22Rv1 (cell line): ENCODE measurements at regions not wholly inside any gene's neighbourhood (a gene's known extent, or its start where the extent isn't known, plus 50 kb on each side); places are given as distances from the start of the nearest gene placed in this dataset.

Experiments used
- H3K27ac ChIP-seq: fragments of 450-650 bp; 2 replicates; pipeline ENCODE4 v1.5.1; 2017
- CTCF ChIP-seq: fragments of 450-650 bp; IDR thresholded peaks from 2 replicates; pipeline ENCODE4 v1.5.1; 2017; ENCODE audit warnings: mild to moderate bottlenecking
- ZFX ChIP-seq: fragments of 450-650 bp; IDR thresholded peaks from 2 replicates; pipeline ENCODE4 v1.6.1; 2017; ENCODE audit warnings: antibody characterized with exemption, borderline replicate concordance

- TF ChIP-seq ZFX (no peak), CTCF (no peak)
- H3K27ac ChIP-seq, result no peak overlapping the region
Observed at GRCh38 chrX:39710776-39711175, 387.0 kb downstream of the BCOR start.

- H3K27ac ChIP-seq, result no peak overlapping the region
- no peak for TF ChIP-seq ZFX
- no peak for TF ChIP-seq CTCF
Observed at GRCh38 chrX:39714471-39714870, 383.3 kb downstream of the BCOR start.

GRCh38 chrX:39716401-39716800 lies 381.4 kb downstream of the BCOR start:
- H3K27ac ChIP-seq, result no peak overlapping the region
- no peak for TF ChIP-seq ZFX
- no peak for TF ChIP-seq CTCF

- no peak overlapping the region for H3K27ac ChIP-seq
- TF ChIP-seq ZFX, result no peak
Observed at GRCh38 chrX:39716802-39717540, 380.8 kb downstream of the BCOR start.

GRCh38 chrX:39718981-39719380 lies 378.8 kb downstream of the BCOR start:
- TF ChIP-seq ZFX (no peak), CTCF (no peak)
- no peak overlapping the region for H3K27ac ChIP-seq

GRCh38 chrX:39720945-39721344 lies 376.8 kb downstream of the BCOR start:
- no peak overlapping the region for H3K27ac ChIP-seq
- TF ChIP-seq ZFX, result no peak
- TF ChIP-seq CTCF, result no peak

GRCh38 chrX:39721566-39722279 lies 376.0 kb downstream of the BCOR start:
- H3K27ac ChIP-seq, result no peak overlapping the region
- no peak for TF ChIP-seq ZFX
- TF ChIP-seq CTCF, result no peak
